GM18498 (cell line): ENCODE measurements at regions not wholly inside any gene's neighbourhood (a gene's known extent, or its start where the extent isn't known, plus 50 kb on each side); places are given as distances from the start of the nearest gene placed in this dataset.
"Not testable (repeated sequence)": the region's sequence is repeated elsewhere in the genome, so short reads cannot be mapped to it uniquely, and the experiment has no call there.

Experiments used
- ATAC-seq: cut with Tn5 transposase; IDR thresholded peaks from one replicate; pipeline ENCODE4 v1.9.1; 2021; ENCODE audit warnings: mild to moderate bottlenecking, moderate library complexity; ENCODE audit not compliant: unreplicated experiment

- ATAC-seq = no peak
Measured at GRCh38 chr1:224061436-224061835, 52.5 kb upstream of the FBXO28 start.

- no peak for ATAC-seq
Measured at GRCh38 chr1:224059897-224060427, 53.9 kb upstream of the FBXO28 start.

GRCh38 chr1:224058303-224058702, 55.6 kb upstream of the FBXO28 start:
- ATAC-seq = no peak

DNA sequence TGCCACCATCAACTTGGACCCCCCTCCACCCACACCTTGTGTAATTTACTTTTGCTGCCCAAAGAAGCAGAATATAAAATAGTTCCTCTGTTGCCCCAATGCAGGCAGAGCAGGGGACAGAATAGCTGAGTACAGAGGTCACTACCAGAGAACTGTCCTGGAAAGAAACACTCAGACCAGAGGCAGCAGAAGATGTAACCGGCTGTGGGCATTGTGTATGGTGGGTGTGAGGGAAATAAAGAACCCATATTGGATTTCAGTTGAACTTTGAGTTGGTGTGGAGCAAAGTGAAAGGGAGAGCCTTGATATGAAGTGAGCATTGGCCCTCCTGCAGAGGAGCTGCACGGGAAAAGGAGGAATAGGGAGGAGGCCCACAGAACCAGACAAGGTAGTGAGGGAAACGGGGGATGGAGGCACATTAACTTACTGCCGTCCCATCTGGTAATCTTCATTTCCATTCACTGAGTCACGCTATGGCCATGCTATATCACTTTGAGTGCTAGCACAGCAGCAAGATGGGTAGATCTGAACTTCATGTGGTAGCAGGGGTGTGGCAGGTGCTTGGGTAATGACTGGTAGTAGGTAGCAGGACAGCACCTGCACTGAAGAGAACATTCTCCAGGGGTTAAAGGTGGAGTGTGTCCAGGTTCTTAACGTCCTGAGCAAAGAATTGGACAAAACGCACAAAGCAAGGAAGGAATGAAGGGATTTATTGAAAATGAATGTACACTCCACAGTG, 56.3 kb upstream of the FBXO28 start:
- ATAC-seq = no peak

GRCh38 chr1:224054611-224055010, 59.3 kb upstream of the FBXO28 start:
- no peak for ATAC-seq

DNA sequence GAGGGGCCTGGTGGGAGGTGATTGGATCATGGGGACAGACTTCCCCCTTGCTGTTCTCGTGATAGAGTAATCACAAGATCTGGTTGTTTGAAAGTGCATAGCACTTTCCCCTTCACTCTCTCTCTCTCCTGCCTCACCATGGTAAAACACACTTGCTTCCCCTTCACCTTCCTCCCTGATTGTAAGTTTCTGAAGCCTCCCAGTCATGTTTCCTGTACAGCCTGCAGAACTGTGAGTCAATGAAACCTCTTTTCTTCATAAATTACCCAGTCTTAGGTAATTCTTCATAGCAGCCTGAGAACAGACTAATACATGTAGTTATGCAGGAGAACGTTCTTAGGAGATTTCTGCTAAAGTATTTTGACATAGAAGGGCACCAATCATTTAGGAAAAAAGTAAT, 59.9 kb upstream of the FBXO28 start:
- ATAC-seq = no peak

DNA sequence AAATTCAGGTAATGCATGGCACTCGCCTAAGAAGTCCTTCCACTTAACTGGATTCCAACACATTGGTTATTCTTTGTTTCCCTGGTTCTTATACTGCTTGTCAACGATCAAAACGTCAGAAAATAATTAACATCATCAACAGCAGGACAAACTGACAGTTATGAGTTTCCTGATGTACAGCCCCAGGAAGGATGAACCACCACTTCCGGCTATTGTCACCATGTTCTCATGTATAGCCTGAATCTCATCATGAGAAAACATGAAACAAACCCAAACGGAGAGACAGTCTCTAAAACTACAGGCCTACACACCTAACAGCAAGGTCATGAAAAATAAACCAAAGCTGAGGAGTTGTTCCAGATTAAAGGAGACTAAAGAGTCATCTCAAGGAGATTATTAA, 60.5 kb upstream of the FBXO28 start:
- no peak for ATAC-seq

GRCh38 chr1:224052772-224053171, 61.1 kb upstream of the FBXO28 start:
- no peak for ATAC-seq

GRCh38 chr1:224051782-224052181, 62.1 kb upstream of the FBXO28 start:
- not testable (repeated sequence) for ATAC-seq

- ATAC-seq = no peak
Measured at GRCh38 chr1:224051086-224051406, 62.9 kb upstream of the FBXO28 start.

DNA sequence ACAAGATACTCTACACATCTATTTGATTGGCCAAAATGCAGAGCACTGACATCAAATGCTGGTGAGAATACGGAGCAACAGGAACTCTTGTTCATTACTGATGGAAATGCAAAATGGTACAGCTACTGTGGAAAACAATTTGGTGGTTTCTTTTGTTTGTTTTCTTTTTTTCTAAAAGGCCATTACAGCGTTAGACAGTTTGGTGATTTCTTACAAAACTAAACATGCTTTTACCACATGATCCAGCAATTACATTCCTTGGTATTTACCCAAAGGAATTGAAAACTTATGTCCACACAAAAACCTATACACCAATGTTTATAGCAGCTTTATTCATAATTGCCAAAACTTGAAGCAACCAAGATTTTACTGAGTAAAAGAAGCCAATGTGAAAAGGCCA, 66.4 kb upstream of the FBXO28 start:
- no peak for ATAC-seq

- ATAC-seq = no peak
Measured at GRCh38 chr1:224045556-224045955, 68.4 kb upstream of the FBXO28 start.

GRCh38 chr1:224044420-224044819, 69.5 kb upstream of the FBXO28 start:
- no peak for ATAC-seq

GRCh38 chr1:224042557-224043118, 71.3 kb upstream of the FBXO28 start:
- ATAC-seq = no peak

DNA sequence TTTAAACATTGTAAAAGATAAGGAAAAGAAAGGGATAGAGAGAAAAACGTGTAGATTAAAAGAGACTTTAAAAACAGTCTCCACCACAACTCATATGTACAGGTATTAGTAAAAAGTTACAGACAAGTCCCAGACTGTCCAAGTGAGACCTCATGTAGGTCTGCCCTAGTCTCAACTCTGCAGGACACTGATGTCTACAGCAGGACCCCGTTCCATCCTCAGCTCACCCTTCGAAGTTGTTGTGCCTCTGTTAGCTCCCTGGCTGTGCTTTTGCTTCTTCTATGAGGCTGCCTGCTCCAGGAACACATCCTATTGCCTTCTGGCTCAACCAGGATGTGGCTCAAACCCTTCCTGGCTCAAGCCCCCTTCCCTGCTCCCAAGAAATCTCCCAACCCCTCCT, 72.9 kb upstream of the FBXO28 start:
- ATAC-seq = no peak

DNA sequence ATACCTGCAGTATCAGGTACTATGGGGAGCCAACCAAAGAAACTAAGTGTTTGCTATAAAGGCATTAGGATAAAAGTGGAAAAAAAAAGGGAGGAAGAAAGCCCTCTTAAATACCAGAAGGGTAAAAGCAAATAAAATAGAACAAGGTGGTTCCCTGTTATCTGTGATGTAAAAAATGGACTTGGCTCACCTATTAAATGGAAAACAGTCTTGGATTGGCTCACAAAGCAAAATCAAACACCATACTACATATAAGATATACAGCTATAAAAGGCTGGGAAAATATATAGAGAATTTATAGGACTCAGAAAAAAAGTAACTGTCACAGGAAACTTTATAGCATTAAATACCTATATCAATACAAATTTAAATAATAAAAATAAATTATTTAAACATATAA, 73.5 kb upstream of the FBXO28 start:
- not testable (repeated sequence) for ATAC-seq

DNA sequence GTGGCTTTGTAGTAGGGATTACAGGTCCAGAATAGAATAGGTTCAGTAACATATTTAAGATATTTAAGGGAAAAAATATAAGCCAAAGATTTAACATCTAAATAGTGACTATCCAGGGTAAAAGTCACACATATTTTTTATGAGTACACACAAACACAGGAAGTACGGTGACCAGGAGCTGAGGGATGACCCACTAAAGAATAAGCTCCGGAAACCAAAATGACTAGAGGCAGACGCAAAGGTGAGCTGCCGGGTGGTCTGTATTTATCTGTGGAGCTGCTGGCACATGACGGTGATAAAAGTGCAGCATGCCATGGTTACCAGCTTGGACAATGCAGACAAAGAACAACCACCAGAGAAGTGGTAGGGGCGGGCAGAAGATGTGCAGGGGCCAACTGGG, 73.9 kb upstream of the FBXO28 start:
- not testable (repeated sequence) for ATAC-seq

DNA sequence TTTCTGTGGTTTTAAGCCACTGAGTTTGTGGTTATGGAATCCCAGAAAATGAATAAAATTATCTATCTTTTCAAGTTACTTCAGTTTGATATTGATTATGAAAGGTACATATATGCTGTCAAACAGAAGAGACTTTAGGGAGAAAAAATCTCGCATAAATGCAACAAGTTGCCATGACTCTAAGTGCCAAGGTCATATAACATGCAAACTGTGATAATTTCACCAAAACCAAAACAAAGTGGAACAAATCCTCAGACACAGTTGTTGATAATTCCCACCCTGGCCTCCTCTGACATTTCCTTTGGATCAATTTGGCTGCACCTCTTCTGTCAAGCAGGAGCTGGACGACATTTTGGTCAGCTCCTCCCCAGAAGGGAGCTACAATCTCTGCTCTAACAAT, 75.1 kb upstream of the FBXO28 start:
- ATAC-seq = not testable (repeated sequence)

DNA sequence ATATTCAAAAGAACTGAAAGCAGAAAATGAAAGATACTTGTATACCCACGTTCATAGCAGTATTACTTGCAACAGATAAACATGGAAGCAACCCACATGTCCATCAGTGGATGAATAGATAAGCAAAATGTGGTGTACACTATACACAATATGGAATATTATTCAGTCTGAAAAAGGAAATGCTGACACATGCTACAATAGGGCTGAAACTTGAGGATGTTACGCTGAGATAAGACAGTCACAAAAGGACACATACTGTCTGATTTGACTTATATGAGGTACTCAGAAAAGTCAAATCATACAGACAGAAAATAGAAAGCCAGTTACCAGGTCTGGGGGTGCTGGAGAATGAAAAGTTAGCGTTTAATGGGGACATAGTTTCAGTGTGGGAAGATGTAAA, 76.5 kb upstream of the FBXO28 start:
- not testable (repeated sequence) for ATAC-seq

- not testable (repeated sequence) for ATAC-seq
Measured at GRCh38 chr1:224032608-224033276, 81.2 kb upstream of the FBXO28 start.

DNA sequence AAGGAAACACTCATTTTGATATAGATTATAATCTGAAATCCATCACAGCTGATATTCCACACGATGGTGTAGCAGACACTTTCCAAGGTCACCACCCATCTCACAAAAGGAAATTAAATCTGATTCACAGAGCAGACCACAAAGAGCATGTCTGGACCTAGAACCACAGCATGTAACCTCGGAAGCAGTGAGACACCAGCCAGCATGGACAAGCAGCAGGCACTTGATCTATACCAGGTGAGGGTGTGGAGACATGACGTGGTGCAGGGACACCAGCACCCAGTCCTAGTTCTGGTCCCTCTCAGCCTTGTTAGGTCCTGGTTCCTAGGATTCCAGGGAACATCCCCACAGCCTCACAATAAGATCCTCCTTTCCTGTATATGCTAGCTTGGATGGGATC, 81.9 kb upstream of the FBXO28 start:
- not testable (repeated sequence) for ATAC-seq

GRCh38 chr1:224030257-224030656, 83.7 kb upstream of the FBXO28 start:
- ATAC-seq = not testable (repeated sequence)
